Fibroblast of the aortic adventitia (primary cell): ENCODE measurements at regions not wholly inside any gene's neighbourhood (a gene's known extent, or its start where the extent isn't known, plus 50 kb on each side); places are given as distances from the start of the nearest gene placed in this dataset.

Experiments used
- DNase-seq: peaks from one replicate; pipeline ENCODE4 v3.0.0-alpha.2; 2010; ENCODE audit warnings: low read depth
- H3K4me3 ChIP-seq: 2 replicates; pipeline ENCODE4 v1.5.1; 2011; ENCODE audit warnings: low read depth, mild to moderate bottlenecking, control low read depth, low read length, moderate library complexity
- TF ChIP-seq, protein P1 (sequence below): IDR thresholded peaks from 2 replicates; pipeline ENCODE4 v1.5.1; 2011; ENCODE audit warnings: mild to moderate bottlenecking, low read length, control low read depth, inconsistent platforms; ENCODE audit not compliant: insufficient read depth

DNA sequence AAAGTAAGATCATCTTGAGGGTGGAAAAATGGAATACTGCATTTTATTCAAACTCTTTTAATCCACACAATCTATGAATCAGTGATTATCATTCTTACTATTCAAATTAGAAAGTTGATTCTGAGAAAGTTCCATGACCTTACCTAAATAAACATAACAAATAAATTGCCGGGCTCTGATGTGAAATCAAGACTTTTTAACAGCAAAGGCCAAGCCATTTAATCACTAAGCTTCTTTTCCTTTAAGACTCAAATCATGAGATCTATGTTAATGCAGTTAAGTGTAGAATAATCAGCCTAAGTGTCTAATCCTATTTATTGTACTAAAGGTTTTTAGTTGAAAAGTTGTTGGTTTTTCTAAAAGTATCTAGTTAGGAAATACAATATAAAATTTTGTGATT, 857.0 kb downstream of the SI start:
- no peak for DNase-seq
- H3K4me3 ChIP-seq: no peak overlapping the region
- TF ChIP-seq, protein P1, sequence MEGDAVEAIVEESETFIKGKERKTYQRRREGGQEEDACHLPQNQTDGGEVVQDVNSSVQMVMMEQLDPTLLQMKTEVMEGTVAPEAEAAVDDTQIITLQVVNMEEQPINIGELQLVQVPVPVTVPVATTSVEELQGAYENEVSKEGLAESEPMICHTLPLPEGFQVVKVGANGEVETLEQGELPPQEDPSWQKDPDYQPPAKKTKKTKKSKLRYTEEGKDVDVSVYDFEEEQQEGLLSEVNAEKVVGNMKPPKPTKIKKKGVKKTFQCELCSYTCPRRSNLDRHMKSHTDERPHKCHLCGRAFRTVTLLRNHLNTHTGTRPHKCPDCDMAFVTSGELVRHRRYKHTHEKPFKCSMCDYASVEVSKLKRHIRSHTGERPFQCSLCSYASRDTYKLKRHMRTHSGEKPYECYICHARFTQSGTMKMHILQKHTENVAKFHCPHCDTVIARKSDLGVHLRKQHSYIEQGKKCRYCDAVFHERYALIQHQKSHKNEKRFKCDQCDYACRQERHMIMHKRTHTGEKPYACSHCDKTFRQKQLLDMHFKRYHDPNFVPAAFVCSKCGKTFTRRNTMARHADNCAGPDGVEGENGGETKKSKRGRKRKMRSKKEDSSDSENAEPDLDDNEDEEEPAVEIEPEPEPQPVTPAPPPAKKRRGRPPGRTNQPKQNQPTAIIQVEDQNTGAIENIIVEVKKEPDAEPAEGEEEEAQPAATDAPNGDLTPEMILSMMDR: no peak

DNA sequence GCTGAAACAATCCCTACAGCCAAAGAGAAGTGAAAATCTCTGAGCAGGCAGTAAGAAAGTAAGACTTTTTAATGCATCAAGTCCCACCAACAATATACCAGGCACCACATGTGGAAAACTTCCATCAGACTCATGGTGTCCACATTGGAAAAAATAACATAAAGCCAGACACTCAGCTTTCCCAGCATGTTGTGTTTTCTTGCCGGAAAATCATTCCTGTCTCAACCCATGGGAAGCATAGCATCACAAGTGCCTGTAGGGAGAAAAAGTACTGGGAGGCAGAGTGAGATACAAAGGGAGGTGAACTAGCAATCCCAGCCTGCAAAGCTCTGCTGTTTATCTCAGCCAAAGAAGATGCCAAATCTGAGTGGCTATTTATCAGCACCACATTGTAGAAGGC, 868.9 kb downstream of the SI start:
- DNase-seq: peak; percentile 3
- TF ChIP-seq, protein P1: no peak
- no peak overlapping the region for H3K4me3 ChIP-seq

DNA sequence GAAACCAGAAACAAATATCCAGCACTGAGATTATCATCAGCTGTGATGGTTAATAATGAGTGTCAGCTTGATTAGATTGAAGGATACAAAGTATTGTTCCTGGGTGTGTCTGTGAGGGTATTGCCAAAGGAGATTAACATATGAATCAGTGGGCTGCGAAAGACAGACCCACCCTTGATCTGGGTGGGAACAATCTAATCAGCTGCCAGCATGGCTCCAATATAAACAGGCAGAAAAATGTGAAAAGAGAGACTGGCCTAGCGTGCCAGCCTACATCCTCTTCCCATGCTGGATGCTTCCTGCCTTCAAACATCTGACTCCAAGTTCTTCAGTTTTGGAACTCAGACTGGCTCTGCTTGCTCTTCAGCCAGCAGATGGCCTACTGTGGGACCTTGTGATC, 869.5 kb downstream of the SI start:
- TF ChIP-seq, protein P1: no peak
- peak; percentile 41 for DNase-seq
- H3K4me3 ChIP-seq: no peak overlapping the region

DNA sequence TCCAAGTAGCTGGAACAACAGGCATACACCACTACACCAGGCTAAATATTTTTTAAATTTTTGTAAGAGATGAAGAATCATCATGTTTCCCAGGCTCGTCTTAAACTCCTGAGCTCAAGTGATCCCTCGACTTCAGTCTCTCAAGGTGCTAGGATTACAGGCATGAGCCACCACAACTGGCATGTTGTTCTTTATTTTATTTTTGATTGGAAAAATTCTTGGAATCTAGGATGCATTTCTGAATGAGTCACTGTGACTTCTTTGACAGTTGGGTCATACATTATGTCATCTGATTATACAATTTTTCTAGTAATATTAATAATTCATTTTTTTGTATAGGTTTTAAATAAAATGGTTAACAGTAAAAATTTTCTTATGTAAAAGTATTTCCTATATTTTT, 870.2 kb downstream of the SI start:
- TF ChIP-seq, protein P1: no peak
- DNase-seq: peak; percentile 0
- H3K4me3 ChIP-seq: no peak overlapping the region

DNA sequence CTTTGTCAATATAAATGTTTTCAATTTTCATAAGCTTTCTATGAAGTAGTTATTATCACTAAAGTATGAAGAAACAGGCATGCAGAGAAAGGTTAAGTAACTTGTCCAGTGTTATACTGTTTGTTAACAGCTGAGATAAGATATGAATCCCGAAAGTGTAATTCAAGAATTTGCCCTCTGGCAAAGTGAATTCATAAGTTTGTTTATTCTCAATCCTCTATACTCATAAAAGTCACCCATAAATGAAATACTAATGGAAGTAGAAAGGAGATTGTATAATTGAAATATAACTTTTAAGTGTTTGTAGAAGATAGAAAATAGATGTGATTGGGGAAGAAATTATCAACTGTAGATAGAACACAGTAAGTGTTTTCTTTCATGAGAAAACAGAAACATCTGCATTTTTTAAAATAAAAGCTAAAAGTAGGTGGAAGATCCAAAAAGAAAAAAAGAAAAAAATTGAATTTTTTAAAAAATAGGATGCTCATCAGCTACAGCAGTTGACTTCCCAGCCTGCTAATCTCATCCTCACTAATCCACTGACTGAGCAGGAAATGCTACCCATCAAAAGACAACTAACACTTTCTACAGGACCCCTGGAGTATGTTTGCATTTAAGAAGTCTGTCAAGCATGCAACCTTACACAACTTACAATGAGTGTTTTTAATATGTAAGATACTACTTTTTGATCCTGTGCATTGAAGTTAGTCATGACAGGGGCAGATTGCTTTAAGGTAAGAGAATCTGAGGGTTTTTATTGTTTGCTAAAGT, 878.1 kb downstream of the SI start:
- no peak overlapping the region for H3K4me3 ChIP-seq
- TF ChIP-seq, protein P1: no peak
- peak; percentile 0 for DNase-seq

DNA sequence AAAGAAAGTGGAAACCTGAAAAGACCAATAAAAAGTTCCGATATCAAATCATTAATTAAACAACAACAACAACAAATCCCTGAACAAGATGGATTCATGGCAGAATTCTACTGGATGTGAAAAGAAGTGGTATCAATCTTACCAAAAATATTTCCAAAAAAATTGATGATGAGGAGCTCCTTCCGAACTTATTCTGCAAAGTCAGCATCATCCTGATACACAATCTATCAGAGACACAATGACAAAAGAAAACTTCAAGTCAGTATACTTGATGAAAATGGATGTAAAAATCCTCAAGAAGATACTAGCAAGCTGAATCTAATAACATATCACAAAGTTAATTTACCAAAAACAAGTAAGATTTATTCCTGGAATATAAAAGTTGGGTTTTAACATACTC, 881.8 kb downstream of the SI start:
- no peak overlapping the region for H3K4me3 ChIP-seq
- TF ChIP-seq, protein P1: no peak
- DNase-seq: no peak

DNA sequence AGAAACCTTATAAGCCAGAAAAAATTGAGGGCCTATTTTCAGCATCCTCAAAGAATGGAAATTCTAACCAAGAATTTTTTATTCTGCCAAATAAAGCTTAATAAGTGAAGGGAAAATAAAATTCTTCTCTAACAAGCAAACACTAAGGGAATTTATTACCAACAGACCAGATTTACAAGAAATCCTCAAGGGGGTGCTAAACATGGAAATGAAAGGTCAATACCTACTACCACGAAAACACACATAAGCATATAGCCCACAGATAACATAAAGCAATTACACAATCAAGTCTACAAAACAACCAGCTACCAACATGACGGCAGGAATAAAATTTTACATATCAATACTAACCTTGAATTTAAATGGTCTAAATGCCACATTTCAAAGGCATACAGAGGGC, 883.5 kb downstream of the SI start:
- H3K4me3 ChIP-seq: no peak overlapping the region
- DNase-seq: no peak
- TF ChIP-seq, protein P1: no peak
